ENCODE measurements at regions not wholly inside any gene's neighbourhood (a gene's known extent, or its start where the extent isn't known, plus 50 kb on each side); places are given as distances from the start of the nearest gene placed in this dataset.

DNA sequence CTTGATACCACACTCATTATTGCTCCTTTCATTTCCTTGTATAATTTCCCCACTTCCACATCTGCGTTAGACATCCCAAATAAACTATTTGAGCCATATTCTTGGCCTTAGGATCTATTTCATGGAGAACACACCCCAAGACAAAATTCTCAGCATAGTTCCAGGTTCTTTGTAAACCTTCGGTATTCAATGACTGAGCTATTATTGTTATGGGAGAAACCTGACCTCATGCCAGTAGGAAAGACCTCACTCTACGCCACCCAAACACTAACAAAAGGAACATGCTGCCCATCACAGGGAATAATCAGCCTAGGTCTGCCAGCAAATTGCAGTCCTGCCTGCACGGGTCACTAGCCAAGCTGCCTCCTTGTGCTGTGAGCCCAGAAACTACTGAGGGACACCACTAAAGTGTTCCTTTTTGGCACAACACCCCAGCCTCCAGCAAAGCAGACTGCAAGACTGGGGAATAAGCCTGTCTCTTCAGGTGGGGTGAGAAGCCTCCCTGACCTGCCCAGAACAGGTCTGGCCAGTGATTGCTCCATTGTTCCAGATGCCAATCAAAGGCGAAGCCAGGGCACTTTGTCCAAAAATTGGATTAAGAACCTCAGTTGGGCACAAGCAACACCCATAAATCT is 371.8 kb downstream of the MAFB start:
- DNase-seq, result no peak

DNA sequence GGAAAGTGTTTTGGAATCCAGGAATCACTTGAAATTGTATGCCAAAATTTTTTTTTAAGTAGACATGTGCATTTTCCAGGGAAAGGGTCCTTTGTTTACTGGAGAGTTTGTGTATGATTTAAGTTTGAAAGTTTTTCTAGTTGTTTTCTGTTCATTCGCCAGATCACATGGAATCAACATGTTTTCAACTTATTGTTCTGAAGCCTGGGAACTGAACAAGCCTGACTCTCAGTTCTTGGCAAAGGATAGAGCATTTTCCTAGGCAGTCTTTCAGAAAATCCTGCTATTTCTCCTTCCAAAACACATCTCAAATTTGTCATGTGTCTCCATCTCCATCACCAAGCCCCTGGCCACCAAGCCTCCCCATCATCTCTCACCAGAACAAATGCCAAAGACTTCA is 374.8 kb downstream of the MAFB start:
- no peak for DNase-seq

DNA sequence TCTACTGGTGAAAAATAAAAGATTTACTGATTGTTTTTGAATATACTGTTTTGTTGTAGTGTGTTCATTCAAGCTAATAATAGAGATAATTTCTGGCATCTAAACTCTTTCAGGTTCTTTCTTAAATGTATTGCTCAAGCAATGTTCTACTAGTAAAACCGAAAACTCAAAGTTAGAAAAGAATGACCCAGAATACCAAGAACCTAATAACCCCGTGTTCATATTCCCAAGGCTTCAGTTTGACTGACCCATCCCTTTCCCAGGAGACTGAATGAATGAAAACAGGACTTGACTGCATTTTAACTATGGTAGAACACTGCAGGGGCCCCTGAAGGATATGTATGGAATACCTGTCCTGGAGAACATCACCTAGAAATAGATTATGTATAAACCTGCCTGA is 375.3 kb downstream of the MAFB start:
- DNase-seq, result no peak

DNA sequence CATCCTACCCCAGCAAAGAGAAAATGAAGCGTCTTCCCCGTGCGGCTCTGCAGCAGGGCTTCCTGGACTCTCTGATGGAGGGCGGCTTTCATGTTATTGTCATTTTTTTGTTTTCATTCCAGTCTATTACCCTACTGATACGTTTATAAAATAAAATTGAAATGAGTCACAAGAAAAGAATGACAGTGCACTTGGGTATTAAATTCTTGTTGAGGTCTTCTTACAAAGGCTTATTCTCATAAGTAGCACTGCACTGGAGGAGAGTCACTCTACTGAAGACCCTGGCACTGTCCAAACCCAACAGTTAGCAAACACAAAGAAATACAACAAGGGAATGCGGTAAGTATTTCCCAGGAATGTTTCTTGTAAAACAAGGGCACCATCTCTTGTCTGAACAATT is 379.3 kb downstream of the MAFB start:
- no peak for DNase-seq

DNA sequence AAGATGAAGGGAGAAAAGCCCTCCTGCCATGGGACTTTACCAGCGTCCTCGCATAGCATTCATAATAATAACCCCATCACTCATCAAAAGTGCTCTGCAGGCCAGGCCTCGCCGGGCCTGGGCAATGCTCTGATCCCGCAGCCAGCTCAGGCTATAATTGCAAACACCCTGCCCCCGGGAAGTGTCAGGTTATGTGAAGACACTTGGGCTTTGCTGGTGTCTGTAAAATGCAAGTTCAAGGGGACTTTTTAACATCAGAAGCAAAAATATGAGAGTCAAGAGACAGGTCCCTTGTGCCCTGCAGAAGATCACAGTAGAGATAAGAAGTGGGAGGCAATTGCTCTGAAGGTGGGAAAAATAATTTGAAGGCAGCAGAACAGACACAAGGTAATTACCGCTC is 381.0 kb downstream of the MAFB start:
- DNase-seq, result no peak

DNA sequence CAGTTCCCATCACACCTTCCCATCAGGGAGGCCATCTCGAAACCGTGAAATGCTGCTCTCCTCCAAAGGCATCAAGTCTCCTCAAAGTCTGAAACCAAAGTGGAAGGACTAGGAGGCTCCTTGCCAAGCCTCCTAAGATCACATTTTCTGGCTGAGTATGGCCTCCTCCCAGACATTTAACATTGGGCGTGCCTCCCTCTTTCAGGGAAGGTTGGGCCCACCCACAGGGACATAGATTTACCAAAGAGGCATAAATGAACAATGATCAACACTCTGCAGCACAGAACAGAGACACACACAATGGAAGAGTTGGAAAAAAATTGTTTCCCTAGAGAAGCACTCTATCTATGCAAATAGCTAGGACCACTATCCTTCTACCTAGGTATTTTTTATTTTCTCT is 381.8 kb downstream of the MAFB start:
- DNase-seq, result no peak

GRCh38 chr20:40305303-40305702 is 383.7 kb downstream of the MAFB start:
- DNase-seq, result no peak

DNA sequence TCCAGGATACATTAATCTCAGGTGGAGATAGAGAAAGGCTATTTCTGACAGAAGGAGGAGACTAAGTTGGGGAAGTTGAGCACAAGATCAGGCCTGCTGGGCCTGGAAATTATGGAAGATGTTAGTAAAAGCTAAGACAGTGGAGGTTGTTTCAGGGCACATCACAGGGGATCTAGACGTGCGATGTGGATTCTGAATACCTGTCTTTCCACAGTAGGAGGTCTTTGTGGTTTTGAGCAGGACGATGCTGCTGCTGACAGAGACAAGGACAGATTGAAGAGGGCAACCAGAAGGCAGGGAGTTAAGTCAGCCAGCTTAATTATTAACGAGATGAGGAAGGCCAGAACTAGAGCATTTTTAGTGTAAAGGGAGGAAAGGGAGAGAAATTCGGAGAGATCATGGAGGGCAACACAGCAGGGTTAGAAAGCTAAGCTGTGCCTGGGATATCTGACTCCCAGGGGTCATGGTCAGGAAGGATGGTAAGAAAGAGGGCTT is 384.9 kb downstream of the MAFB start:
- no peak for DNase-seq

DNA sequence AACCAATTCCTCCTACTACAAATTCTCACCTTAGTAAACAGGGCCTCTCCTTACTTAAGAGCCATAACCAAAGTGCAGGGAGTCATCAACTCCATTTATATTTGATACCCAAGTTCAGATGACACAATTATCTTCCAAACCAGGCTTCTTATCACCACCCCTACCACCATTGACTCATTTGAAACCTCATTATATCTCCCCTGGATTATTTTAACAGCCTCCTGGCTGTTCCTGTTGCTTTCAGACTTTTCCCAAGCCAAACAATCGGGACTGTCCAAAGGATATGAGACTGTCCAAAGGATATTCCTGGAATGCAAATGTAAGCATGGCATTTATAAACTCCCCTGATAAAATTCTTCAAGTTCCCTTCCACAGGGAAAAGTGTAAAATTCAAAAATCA is 394.3 kb downstream of the MAFB start:
- DNase-seq, result no peak

GRCh38 chr20:40294175-40294574 is 394.9 kb downstream of the MAFB start:
- no peak for DNase-seq

- no peak for DNase-seq
Measured at GRCh38 chr20:40293740-40294139, 395.3 kb downstream of the MAFB start.

- no peak for DNase-seq
Measured at GRCh38 chr20:40291493-40292135, 397.4 kb downstream of the MAFB start.

DNA sequence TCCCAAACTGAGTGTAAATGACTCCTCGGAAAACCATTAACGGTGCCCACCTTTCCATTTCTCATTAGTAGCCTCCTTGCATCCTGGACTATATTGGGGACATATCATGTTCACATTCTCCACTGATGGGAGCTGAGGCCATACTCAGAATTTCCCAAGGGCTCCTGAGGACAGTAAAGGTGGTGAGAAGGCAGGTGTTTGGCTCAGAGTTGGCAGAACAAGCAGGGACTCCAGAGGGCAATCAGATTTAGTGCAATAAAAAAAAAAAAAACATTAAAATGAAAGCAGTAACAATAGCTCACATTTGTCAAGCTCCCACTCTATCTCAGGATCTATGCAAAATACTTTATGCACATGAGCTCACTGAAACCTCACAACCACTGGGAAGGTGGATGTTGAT is 401.4 kb downstream of the MAFB start:
- DNase-seq, result no peak

- DNase-seq, result no peak
Measured at GRCh38 chr20:40286975-40287531, 402.0 kb downstream of the MAFB start.

GRCh38 chr20:40284611-40285010 is 404.4 kb downstream of the MAFB start:
- DNase-seq, result no peak

DNA sequence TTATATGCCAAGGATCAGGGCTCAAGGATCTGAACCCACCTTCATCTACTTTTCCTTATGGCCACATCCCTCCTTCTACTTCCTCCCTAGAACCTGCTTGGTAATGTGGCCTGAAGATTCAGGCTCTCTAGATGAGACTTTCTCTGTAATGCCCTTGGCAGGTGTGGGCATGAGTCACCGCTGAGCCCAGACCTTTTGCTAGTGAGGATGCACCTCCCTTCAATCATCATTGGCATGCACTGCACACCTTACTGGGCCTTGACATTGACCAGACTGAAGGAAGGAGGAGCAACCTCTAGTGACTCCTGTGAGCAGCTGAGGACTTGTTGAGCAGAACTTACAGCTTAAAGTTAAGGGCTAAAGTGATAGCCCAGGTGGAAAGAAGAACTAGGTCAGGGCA is 405.3 kb downstream of the MAFB start:
- no peak for DNase-seq

GRCh38 chr20:40282941-40283340 is 406.1 kb downstream of the MAFB start:
- no peak for DNase-seq

DNA sequence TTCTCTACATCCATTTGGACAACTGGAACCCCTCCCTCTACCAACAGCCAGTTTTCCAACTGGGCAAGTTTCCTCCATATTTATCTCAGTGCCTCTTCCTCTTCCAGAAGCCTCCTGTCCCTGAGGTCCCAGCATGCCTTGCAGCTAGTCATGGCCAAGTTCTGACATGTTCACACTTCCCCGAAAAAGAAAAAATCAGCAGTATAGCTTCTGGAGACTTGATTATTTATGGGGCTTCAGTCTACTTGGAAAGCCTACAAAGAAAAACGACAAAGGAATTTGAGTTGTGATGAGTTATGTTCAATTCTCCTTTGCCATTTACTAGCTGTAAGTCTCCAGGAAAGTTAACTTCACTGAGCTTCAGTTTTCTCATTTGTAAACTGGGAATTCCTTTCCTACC is 406.5 kb downstream of the MAFB start:
- DNase-seq, result no peak

DNA sequence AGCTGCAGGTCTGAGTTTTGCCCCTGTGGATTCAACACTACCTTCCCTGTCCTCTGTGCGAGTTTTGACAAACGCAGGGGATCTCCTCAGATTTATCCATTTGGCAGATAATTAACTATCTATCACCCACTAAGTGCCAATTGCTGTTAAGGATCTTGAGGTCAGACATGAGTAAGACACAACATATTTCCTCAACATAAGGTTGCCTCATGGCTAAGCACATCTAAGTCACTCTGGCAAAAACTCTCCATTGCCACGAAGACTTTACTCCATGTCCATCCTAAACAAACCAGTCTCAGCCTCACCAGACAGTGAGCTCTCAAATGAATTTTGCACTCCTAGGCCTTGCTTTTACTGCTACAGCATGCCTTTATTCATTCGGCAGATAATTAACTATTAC is 408.4 kb downstream of the MAFB start:
- no peak for DNase-seq

DNA sequence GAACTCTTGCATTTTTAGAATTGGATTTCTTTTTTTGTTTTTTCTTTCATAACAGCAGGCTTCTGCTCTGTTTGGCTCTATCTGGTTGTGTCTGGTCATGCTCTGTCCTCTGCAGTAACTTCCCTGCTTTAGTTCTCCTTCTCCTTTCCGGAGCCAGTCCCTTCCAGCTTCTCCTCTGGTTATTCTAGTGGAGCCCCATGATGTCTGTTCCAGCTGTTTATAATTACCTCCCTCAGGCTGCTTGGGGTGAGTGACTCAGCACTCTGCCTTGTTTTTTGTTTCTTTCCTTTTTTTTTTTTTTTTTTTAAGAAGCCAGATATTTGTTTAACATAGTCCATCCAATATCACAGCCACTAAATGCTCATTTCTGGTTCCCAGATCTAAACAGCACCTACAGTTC is 409.6 kb downstream of the MAFB start:
- no peak for DNase-seq

DNA sequence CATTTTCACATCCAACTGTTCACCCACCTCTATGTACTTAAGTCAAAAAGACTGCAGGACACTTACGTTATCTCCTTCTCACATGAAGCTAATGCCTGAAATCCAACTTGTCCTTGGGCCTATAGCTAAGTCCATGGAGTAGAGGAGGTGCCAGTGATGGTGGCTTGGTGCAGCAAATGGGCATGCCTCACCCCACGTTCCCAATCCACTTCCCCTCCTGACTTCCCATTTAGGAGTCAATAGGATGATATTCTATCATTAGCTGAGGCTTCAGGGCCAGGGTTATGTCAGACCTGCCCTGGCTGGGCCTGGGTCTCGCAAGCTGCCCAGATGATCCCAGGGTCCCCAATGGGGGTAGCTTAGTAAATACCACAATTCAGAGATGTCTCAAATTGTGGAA is 410.4 kb downstream of the MAFB start:
- DNase-seq, result no peak

DNA sequence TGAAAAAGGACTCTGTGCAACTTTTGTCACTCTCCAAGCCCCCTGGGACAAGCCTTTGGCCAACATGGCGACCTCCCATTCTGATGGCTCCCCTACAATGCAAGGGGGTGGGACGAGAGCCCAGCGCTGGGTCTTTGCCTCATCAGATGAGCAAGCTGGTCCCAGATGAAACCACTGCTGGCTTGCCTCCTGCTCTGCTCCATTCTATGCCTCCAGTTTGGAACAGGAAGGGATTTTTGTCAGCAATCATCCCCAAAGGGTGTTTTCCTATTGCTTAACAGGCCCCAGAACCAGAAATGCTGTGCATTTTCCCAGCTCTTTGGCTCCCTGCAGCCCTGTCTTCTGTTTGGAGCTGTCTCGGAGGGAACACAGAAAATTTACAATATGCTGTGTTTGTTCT is 412.7 kb downstream of the MAFB start:
- DNase-seq, result no peak

GRCh38 chr20:40275738-40276137 is 413.3 kb downstream of the MAFB start:
- no peak for DNase-seq

- no peak for DNase-seq
Measured at GRCh38 chr20:40274912-40275533, 414.0 kb downstream of the MAFB start.
